GM12878 (cell line): ENCODE measurements at regions not wholly inside any gene's neighbourhood (a gene's known extent, or its start where the extent isn't known, plus 50 kb on each side); places are given as distances from the start of the nearest gene placed in this dataset.

Source experiments
- ATAC-seq: fragments of 200-7000 bp; cut with Tn5 transposase; 3 replicates; pipeline ENCODE4 v1.9.1; 2020; ENCODE audit warnings: mild to moderate bottlenecking, moderate library complexity
- BruUV-seq: library from RNA; stranded (reverse); fragments of 400-500 nt; replicated peaks from 2 replicates; lab custom pipeline; 2021; lab: Mats Ljungman, UMichigan
- CTCF ChIA-PET: fragments of 300-600 bp; sonication (Branson Sonifier 250); formaldehyde crosslinking; extraction: SDS; loops from one replicate; lab custom pipeline; 2021; ENCODE audit warnings: inconsistent platforms; lab: Yijun Ruan, JAX
- POLR2A ChIA-PET: fragments of 350-600 bp; formaldehyde crosslinking; extraction: SDS; loops from one replicate; lab custom pipeline; 2021; ENCODE audit warnings: inconsistent platforms; lab: Charles Lee
- RAD21 ChIA-PET: fragments of 300-600 bp; sonication (Branson Sonifier 250); formaldehyde crosslinking; loops from one replicate; lab custom pipeline; 2023; ENCODE audit warnings: antibody characterized with exemption; ENCODE audit not compliant: unreplicated experiment; lab: Charles Lee
- SMC1A ChIA-PET: fragments of 300-600 bp; sonication (Branson Sonifier 250); formaldehyde crosslinking; loops from one replicate; lab custom pipeline; 2023; ENCODE audit not compliant: unreplicated experiment, uncharacterized antibody; lab: Charles Lee
- DNase-seq: peaks from one replicate; pipeline ENCODE4 v3.0.0-alpha.2; 2011; ENCODE audit warnings: low read depth, low spot score
- FAIRE-seq: peaks from 3 replicates; lab custom pipeline; 2011; peaks lifted over from hg19 to GRCh38; lab: Jason Lieb, UNC
- H2AFZ ChIP-seq: 2 replicates; pipeline ENCODE4 v1.6.0; 2011; ENCODE audit warnings: low read depth, low read length, control low read depth; ENCODE audit not compliant: control insufficient read depth
- H3K27ac ChIP-seq: 2 replicates; pipeline ENCODE4 v1.5.1; 2011; ENCODE audit warnings: control low read depth; ENCODE audit not compliant: control insufficient read depth, insufficient read depth
- H3K27me3 ChIP-seq, 2 experiments: replicated peaks in 1 of 2; 2 replicates each; pipeline versions ENCODE4 v1.6.0 to v1.6.1; 2011; ENCODE audit warnings: low read length in 1 of 2; ENCODE audit not compliant: control insufficient read depth in 2 of 2, insufficient read depth in 2 of 2
- H3K36me3 ChIP-seq, 2 experiments: 2 replicates each; pipeline ENCODE4 v1.5.1; 2011; ENCODE audit warnings: low read length in 1 of 2; ENCODE audit not compliant: control insufficient read depth in 2 of 2, insufficient read depth in 2 of 2
- H3K4me1 ChIP-seq: 2 replicates; pipeline ENCODE4 v1.6.1; 2011; ENCODE audit warnings: mild to moderate bottlenecking, low read length, moderate library complexity, mixed read lengths; ENCODE audit not compliant: control insufficient read depth, insufficient read depth
- H3K4me2 ChIP-seq: 2 replicates; pipeline ENCODE4 v1.6.0; 2011; ENCODE audit warnings: control low read depth; ENCODE audit not compliant: control insufficient read depth, insufficient read depth
- H3K4me3 ChIP-seq: fragments of 200-600 bp; sonication (generic); 2 replicates; pipeline ENCODE4 v1.5.1; 2016
- H3K79me2 ChIP-seq: 2 replicates; pipeline ENCODE4 v1.6.0; 2011; ENCODE audit warnings: low read length; ENCODE audit not compliant: control insufficient read depth, insufficient read depth
- H3K9ac ChIP-seq: 2 replicates; pipeline ENCODE4 v1.8.0; 2011; ENCODE audit warnings: low read length, control low read depth, mixed read lengths; ENCODE audit not compliant: control insufficient read depth, insufficient read depth
- H3K9me3 ChIP-seq: replicated peaks from 3 replicates; pipeline ENCODE4 v1.5.1; 2011; ENCODE audit warnings: mild to moderate bottlenecking, low read length; ENCODE audit not compliant: control insufficient read depth, insufficient read depth
- H4K20me1 ChIP-seq: 2 replicates; pipeline ENCODE4 v1.6.0; 2011; ENCODE audit not compliant: control insufficient read depth, insufficient read depth
- BHLHE40 ChIP-seq, 2 experiments: fragments of 450-650 bp in 1 of 2; IDR thresholded peaks; 2 replicates each; pipeline ENCODE4 v1.6.1; 2011 to 2017; ENCODE audit warnings: low read depth in 2 of 2, borderline replicate concordance in 1 of 2, improper control_type of control experiment in 1 of 2, low read length in 1 of 2, mild to moderate bottlenecking in 1 of 2
- BRCA1 ChIP-seq: IDR thresholded peaks from 2 replicates; pipeline ENCODE4 v1.6.1; 2011; ENCODE audit warnings: low read depth, low read length, improper control_type of control experiment
- EP300 ChIP-seq, 2 experiments: fragments of 150-350 bp in 1 of 2; IDR thresholded peaks; 2 replicates each; pipeline ENCODE4 v1.6.1; 2011 to 2012; ENCODE audit warnings: low read depth in 2 of 2, low read length in 2 of 2, borderline replicate concordance in 1 of 2, improper control_type of control experiment in 1 of 2, inconsistent platforms in 1 of 2; ENCODE audit not compliant: control insufficient read depth in 1 of 2
- MEF2B ChIP-seq: fragments of 450-650 bp; IDR thresholded peaks from 2 replicates; pipeline ENCODE4 v1.6.1; 2018; ENCODE audit warnings: mild to moderate bottlenecking, moderate library complexity; ENCODE audit not compliant: partially characterized antibody, poor library complexity, severe bottlenecking
- POLR2AphosphoS2 ChIP-seq: IDR thresholded peaks from 2 replicates; pipeline ENCODE4 v1.6.1; 2011; ENCODE audit warnings: low read depth, mild to moderate bottlenecking, low read length, improper control_type of control experiment, moderate library complexity
- RBBP5 ChIP-seq: fragments of 200-600 bp; sonication (generic); conservative IDR thresholded peaks from 2 replicates; pipeline ENCODE4 v1.6.1; 2016
- SPI1 ChIP-seq: IDR thresholded peaks from 2 replicates; pipeline ENCODE4 v1.6.1; 2011; ENCODE audit warnings: low read depth, mild to moderate bottlenecking, low read length, moderate library complexity, borderline replicate concordance; ENCODE audit not compliant: insufficient read depth
- WGBS: methylation state at CpG from one replicate; pipeline ENCODE4 v1.1.6; 2016; ENCODE audit warnings: low lambda C conversion rate; ENCODE audit not compliant: insufficient replicate concordance, insufficient coverage; ENCODE audit errors: missing lambda C conversion rate; 5-methylcytosine and 5-hydroxymethylcytosine counted together
- in situ Hi-C: fragments of 300-500 bp; cut with MboI; formaldehyde crosslinking; loops from 9 replicates; pipeline ENCODE4 v1.14.3; 2018; ENCODE audit warnings: mixed read lengths
- intact Hi-C: fragments of 100-400 bp; cut with micrococcal nuclease; formaldehyde crosslinking; loops from one replicate; pipeline ENCODE4 v1.14.2; 2022; ENCODE audit not compliant: unreplicated experiment
- TF ChIP-seq, protein P1 (sequence below): fragments of 450-650 bp; IDR thresholded peaks from 2 replicates; pipeline ENCODE4 v1.6.1; 2016; ENCODE audit warnings: mild to moderate bottlenecking

DNA sequence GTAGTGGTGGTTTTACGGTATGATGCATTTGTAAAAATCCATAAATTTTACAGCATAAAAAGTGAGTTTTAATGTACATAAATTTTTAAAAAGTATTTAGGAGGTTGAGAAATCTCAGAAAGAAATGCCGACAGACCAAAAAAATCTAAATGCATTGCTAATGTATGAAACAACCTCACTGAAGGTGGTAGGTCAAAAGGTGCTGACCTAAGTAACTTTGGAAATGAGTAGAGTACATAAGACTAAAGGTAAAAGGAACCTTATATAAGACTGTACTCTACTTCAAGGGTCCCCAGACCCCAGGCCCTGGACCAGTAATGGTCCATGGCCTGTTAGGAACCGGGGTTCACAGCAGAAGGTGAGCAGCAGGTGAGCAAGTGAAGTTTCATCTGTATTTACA, 163.4 kb downstream of the COL6A3 start:
- Histone ChIP-seq H3K27ac (no peak overlapping the region), H3K4me2 (no peak overlapping the region), H3K9ac (no peak overlapping the region), H2AFZ (no peak overlapping the region), H3K79me2 (no peaks in the 10 kb centered on the region), H4K20me1 (no peaks in the 10 kb centered on the region), H3K9me3 (no peaks in the 10 kb centered on the region), H3K4me1 (no peaks in the 10 kb centered on the region), H3K4me3 (no peak overlapping the region), H3K36me3 (no peaks in the 10 kb centered on the region), H3K27me3 (peaks cover 0 to 2% of the 10 kb centered on the region in 2 experiments; a peak in 2 of 4 replicates)
- ChIA-PET RAD21 (no interaction called here), SMC1A (no interaction called here), CTCF (no interaction called here), POLR2A (no interaction called here)
- BruUV-seq = no TSS peak
- ATAC-seq = no peak
- DNase-seq = no peak
- 32% methylated on average over 3 of the region's 3 CpGs for WGBS
- no peak for TF ChIP-seq BRCA1
- TF ChIP-seq SPI1 = no peak
- in situ Hi-C loops = no loop called here
- FAIRE-seq = no peak
- intact Hi-C loops = no loop called here

DNA sequence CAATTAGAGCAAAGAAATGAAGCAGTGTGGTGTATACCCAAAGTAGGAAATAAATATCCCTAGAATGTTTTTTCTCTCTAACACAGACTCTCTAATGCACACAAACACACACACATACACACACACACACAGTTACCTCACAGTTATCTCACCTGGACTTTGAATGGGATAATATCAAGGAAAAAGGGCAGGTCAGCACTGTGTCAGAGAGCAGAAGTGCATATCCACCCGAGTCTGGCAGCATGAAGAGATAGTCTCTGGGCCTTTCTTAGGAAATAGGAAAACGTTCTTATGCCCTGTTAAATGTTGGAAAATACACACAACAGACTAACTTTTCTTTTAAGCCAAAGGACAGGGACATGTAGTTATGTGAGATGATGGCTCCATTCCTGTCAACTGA, 162.0 kb downstream of the COL6A3 start:
- ChIA-PET SMC1A (no interaction called here), POLR2A (no interaction called here), CTCF (no interaction called here), RAD21 (no interaction called here)
- Histone ChIP-seq H3K79me2 (no peaks in the 10 kb centered on the region), H3K36me3 (no peaks in the 10 kb centered on the region), H3K27me3 (peaks cover 0 to 4% of the 10 kb centered on the region in 2 experiments; a peak in 2 of 4 replicates), H3K4me2 (no peak overlapping the region), H3K4me1 (no peaks in the 10 kb centered on the region), H3K4me3 (no peak overlapping the region), H3K27ac (no peak overlapping the region), H2AFZ (no peak overlapping the region), H4K20me1 (no peaks in the 10 kb centered on the region), H3K9ac (no peak overlapping the region), H3K9me3 (no peaks in the 10 kb centered on the region)
- BruUV-seq = no TSS peak
- in situ Hi-C loops = no loop called here
- no peak for ATAC-seq
- no peak for FAIRE-seq
- 0% methylated on average over 2 of the region's 2 CpGs for WGBS
- intact Hi-C loops = no loop called here
- TF ChIP-seq POLR2AphosphoS2 = no peak
- no peak for TF ChIP-seq EP300 (IDR thresholded peaks at IDR 0.05; ENCODE audit: borderline replicate concordance in 1 of 2, control insufficient read depth in 1 of 2, low read depth in 2 of 2, low read length in 2 of 2)
- no peak for TF ChIP-seq BHLHE40 (IDR thresholded peaks at IDR 0.05; ENCODE audit: borderline replicate concordance in 1 of 2, low read depth in 2 of 2, low read length in 1 of 2)
- TF ChIP-seq, protein P1, sequence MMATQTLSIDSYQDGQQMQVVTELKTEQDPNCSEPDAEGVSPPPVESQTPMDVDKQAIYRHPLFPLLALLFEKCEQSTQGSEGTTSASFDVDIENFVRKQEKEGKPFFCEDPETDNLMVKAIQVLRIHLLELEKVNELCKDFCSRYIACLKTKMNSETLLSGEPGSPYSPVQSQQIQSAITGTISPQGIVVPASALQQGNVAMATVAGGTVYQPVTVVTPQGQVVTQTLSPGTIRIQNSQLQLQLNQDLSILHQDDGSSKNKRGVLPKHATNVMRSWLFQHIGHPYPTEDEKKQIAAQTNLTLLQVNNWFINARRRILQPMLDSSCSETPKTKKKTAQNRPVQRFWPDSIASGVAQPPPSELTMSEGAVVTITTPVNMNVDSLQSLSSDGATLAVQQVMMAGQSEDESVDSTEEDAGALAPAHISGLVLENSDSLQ = no peak
- no peak for TF ChIP-seq MEF2B
- TF ChIP-seq RBBP5 = no peak
- DNase-seq = no peak
